ENCODE measurements at regions not wholly inside any gene's neighbourhood (a gene's known extent, or its start where the extent isn't known, plus 50 kb on each side); places are given as distances from the start of the nearest gene placed in this dataset.

DNA sequence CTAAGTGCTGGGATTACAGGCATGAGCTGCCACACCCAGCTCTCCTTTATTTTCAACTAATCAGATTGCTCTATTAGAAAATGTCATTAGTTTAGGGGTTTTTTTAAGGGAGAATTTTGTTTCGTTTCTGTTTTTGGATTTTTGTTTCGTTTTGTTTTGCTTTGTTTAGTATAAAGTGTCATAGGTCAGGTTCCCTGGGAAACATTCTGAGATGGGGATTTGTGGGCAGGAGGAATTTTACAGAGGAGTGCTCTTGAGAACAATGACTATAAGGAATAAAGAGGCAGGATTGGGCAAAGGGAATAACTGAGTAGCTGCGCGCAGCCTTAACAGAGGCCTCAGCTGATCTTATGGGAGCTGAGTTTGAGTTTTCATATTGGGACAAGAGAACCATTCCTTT is 86.8 kb upstream of the NR2F2 start:
- Histone ChIP-seq H3K9me3 (ENCODE audit: severe bottlenecking) (no peaks in the 10 kb centered on the region), H3K27me3 (ENCODE audit: insufficient read depth, poor library complexity, severe bottlenecking) (no peaks in the 10 kb centered on the region), H3K36me3 (ENCODE audit: low read depth) (no peaks in the 10 kb centered on the region), H3K27ac (ENCODE audit: poor library complexity, severe bottlenecking) (no peak overlapping the region), H3K4me3 (ENCODE audit: severe bottlenecking) (no peak overlapping the region), H3K4me1 (ENCODE audit: insufficient read depth, poor library complexity, severe bottlenecking) (no peaks in the 10 kb centered on the region)
- DNase-seq (ENCODE audit: low spot score) (no peak), ATAC-seq (ENCODE audit: low read depth) (no peak)
- TF ChIP-seq, protein P1, sequence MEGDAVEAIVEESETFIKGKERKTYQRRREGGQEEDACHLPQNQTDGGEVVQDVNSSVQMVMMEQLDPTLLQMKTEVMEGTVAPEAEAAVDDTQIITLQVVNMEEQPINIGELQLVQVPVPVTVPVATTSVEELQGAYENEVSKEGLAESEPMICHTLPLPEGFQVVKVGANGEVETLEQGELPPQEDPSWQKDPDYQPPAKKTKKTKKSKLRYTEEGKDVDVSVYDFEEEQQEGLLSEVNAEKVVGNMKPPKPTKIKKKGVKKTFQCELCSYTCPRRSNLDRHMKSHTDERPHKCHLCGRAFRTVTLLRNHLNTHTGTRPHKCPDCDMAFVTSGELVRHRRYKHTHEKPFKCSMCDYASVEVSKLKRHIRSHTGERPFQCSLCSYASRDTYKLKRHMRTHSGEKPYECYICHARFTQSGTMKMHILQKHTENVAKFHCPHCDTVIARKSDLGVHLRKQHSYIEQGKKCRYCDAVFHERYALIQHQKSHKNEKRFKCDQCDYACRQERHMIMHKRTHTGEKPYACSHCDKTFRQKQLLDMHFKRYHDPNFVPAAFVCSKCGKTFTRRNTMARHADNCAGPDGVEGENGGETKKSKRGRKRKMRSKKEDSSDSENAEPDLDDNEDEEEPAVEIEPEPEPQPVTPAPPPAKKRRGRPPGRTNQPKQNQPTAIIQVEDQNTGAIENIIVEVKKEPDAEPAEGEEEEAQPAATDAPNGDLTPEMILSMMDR (IDR thresholded peaks at IDR 0.05; ENCODE audit: poor library complexity, severe bottlenecking), result no peak

DNA sequence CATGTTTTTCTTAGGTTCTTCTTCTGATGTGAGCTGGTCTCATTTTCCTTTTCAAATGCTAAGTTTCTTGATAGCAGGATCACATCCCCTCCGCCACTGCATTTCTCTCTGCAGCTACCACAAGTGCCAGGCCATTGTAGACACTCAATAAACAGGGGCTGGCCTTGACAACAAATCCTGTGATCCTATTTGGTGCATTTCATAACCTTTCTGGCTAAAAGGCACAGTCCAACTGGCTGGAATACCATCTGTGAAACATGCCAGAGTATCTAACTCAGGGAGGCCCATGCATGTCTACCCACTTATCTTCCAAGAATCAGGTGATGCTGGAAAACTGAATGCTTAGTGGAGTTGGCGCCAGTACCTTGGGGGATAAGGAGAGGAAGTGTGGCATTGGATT is 85.2 kb upstream of the NR2F2 start:
- TF ChIP-seq, protein P1 (IDR thresholded peaks at IDR 0.05; ENCODE audit: poor library complexity, severe bottlenecking), result no peak
- ATAC-seq (ENCODE audit: low read depth) (no peak), DNase-seq (ENCODE audit: low spot score) (no peak)
- H3K4me1 ChIP-seq (ENCODE audit: insufficient read depth, poor library complexity, severe bottlenecking), result no peaks in the 10 kb centered on the region
- no peak overlapping the region for H3K4me3 ChIP-seq (ENCODE audit: severe bottlenecking)
- H3K36me3 ChIP-seq (ENCODE audit: low read depth), result no peaks in the 10 kb centered on the region
- H3K27me3 ChIP-seq (ENCODE audit: insufficient read depth, poor library complexity, severe bottlenecking), result no peaks in the 10 kb centered on the region
- no peaks in the 10 kb centered on the region for H3K9me3 ChIP-seq (ENCODE audit: severe bottlenecking)
- no peak overlapping the region for H3K27ac ChIP-seq (ENCODE audit: poor library complexity, severe bottlenecking)

DNA sequence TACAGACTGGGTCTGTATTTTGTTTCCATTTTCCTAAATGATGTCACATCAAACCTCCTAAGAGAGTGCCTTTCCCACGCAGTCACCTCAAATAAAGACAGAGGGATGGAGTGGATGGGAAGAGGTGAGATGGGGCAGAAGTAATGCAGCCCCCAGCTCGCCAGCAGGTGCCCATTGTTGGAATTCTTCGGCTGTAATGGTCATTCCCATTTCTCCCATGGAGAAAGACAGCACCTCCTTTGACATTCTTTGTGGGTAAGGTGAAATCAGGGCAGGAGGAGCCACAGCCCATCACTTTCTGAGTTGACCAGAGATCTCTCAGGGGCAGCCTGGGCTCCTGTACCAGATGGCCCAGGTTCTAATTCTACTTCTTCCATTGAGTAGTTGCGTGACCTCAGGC is 84.4 kb upstream of the NR2F2 start:
- Histone ChIP-seq H3K4me3 (ENCODE audit: severe bottlenecking) (no peak overlapping the region), H3K9me3 (ENCODE audit: severe bottlenecking) (no peaks in the 10 kb centered on the region), H3K27ac (ENCODE audit: poor library complexity, severe bottlenecking) (no peak overlapping the region), H3K4me1 (ENCODE audit: insufficient read depth, poor library complexity, severe bottlenecking) (no peaks in the 10 kb centered on the region), H3K27me3 (ENCODE audit: insufficient read depth, poor library complexity, severe bottlenecking) (no peaks in the 10 kb centered on the region), H3K36me3 (ENCODE audit: low read depth) (no peaks in the 10 kb centered on the region)
- ATAC-seq (ENCODE audit: low read depth) (no peak), DNase-seq (ENCODE audit: low spot score) (no peak)
- TF ChIP-seq, protein P1 (IDR thresholded peaks at IDR 0.05; ENCODE audit: poor library complexity, severe bottlenecking), result no peak

DNA sequence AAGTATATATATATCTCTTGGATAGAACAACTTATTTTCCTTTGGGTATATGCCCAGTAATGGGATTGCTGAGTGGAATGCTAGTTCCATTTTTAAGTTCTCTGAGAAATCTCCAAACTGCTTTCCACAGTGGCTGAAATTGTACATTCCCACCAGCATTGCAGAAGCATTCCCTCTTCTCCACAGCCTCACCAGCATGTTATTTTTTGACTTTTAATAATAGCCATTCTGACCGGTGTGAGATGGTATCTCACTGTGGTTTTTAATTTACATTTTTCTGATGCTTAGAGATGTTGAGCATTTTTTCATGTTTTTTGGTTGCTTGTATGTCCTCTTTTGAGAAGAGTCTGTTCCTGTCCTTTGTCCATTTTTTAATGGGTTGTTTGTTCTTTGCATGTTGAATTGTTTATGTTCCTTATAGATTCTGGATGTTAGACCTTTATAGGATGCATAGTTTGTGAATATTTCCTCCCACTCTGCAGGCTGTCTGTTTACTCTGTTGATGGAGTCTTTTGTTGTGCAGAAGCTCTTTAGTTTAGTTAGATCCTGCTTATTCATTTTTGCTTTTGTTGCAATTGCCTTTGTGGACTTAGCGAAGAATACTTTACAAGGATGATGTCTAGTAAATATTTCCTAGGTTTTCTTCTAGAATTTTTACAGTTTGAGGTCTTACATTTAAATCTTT is 82.7 kb upstream of the NR2F2 start:
- Histone ChIP-seq H3K27me3 (ENCODE audit: insufficient read depth, poor library complexity, severe bottlenecking) (no peaks in the 10 kb centered on the region), H3K4me3 (ENCODE audit: severe bottlenecking) (no peak overlapping the region), H3K27ac (ENCODE audit: poor library complexity, severe bottlenecking) (no peak overlapping the region), H3K4me1 (ENCODE audit: insufficient read depth, poor library complexity, severe bottlenecking) (no peaks in the 10 kb centered on the region), H3K36me3 (ENCODE audit: low read depth) (no peaks in the 10 kb centered on the region), H3K9me3 (ENCODE audit: severe bottlenecking) (no peaks in the 10 kb centered on the region)
- TF ChIP-seq, protein P1 (IDR thresholded peaks at IDR 0.05; ENCODE audit: poor library complexity, severe bottlenecking), result no peak
- ATAC-seq (ENCODE audit: low read depth), result no peak
- no peak for DNase-seq (ENCODE audit: low spot score)

DNA sequence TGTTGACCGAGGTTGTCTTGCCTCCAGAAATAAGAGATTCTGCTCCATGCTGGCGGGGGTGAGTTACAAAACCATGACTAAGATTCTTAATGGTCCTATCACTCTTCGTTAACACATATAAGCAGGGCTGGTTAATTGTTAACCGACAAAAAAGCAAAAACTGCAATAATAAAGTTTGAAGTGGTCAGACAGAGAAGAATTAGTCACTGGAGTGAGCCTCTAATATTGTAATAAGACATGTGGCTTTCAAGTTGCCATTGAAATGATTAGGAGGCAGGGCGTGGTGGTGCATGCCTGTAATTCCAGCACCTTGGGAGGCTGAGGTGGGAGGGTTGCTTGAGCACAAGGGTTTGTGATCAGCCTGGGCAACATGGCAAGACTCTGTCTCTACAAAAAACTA is 78.4 kb upstream of the NR2F2 start:
- H3K4me3 ChIP-seq (ENCODE audit: severe bottlenecking), result no peak overlapping the region
- TF ChIP-seq, protein P1 (IDR thresholded peaks at IDR 0.05; ENCODE audit: poor library complexity, severe bottlenecking), result no peak
- no peaks in the 10 kb centered on the region for H3K27me3 ChIP-seq (ENCODE audit: insufficient read depth, poor library complexity, severe bottlenecking)
- ATAC-seq (ENCODE audit: low read depth), result no peak
- H3K4me1 ChIP-seq (ENCODE audit: insufficient read depth, poor library complexity, severe bottlenecking), result no peaks in the 10 kb centered on the region
- H3K27ac ChIP-seq (ENCODE audit: poor library complexity, severe bottlenecking), result no peak overlapping the region
- DNase-seq (ENCODE audit: low spot score), result no peak
- no peaks in the 10 kb centered on the region for H3K36me3 ChIP-seq (ENCODE audit: low read depth)
- no peaks in the 10 kb centered on the region for H3K9me3 ChIP-seq (ENCODE audit: severe bottlenecking)
